Karpas-422 (cell line): ENCODE measurements at regions not wholly inside any gene's neighbourhood (a gene's known extent, or its start where the extent isn't known, plus 50 kb on each side); places are given as distances from the start of the nearest gene placed in this dataset.

Experiments
- DNase-seq: peaks from one replicate; pipeline ENCODE4 v3.0.0-alpha.2; 2015
- H2AFZ ChIP-seq: fragments of 200-600 bp; sonication (generic); 2 replicates; pipeline ENCODE4 v1.6.1; 2014; ENCODE audit warnings: antibody characterized with exemption, low read length, mixed read lengths
- H3K27ac ChIP-seq: fragments of 200-600 bp; sonication (generic); 2 replicates; pipeline ENCODE4 v1.5.1; 2014; ENCODE audit warnings: mild to moderate bottlenecking, low read length, moderate library complexity
- H3K27me3 ChIP-seq: fragments of 200-600 bp; sonication (generic); 2 replicates; pipeline ENCODE4 v1.6.1; 2014; ENCODE audit warnings: low read length, mixed read lengths
- H3K36me3 ChIP-seq: fragments of 200-600 bp; sonication (generic); 2 replicates; pipeline ENCODE4 v1.6.1; 2014; ENCODE audit warnings: low read length, mixed read lengths; ENCODE audit not compliant: insufficient read depth
- H3K4me1 ChIP-seq: fragments of 200-600 bp; sonication (generic); 2 replicates; pipeline ENCODE4 v1.6.1; 2014; ENCODE audit warnings: mild to moderate bottlenecking, low read length, mixed read lengths
- H3K4me2 ChIP-seq: fragments of 200-600 bp; sonication (generic); 2 replicates; pipeline ENCODE4 v1.6.1; 2014; ENCODE audit warnings: low read length, low read depth, mild to moderate bottlenecking; ENCODE audit not compliant: poor library complexity, severe bottlenecking
- H3K4me3 ChIP-seq: fragments of 200-600 bp; sonication (generic); 2 replicates; pipeline ENCODE4 v1.5.1; 2014; ENCODE audit warnings: mild to moderate bottlenecking, antibody characterized with exemption, low read length, mixed read lengths
- H3K79me2 ChIP-seq: fragments of 200-600 bp; sonication (generic); 2 replicates; pipeline ENCODE4 v1.6.1; 2014; ENCODE audit warnings: mild to moderate bottlenecking, low read length, mixed read lengths
- H3K9ac ChIP-seq: fragments of 200-600 bp; sonication (generic); 2 replicates; pipeline ENCODE4 v1.6.0; 2014; ENCODE audit warnings: low read length
- H3K9me2 ChIP-seq: fragments of 200-600 bp; sonication (generic), shearing (Covaris generic); replicated peaks from 2 replicates; pipeline ENCODE4 v1.6.0; 2014; ENCODE audit warnings: mild to moderate bottlenecking, low read length, moderate library complexity; ENCODE audit not compliant: insufficient read depth
- H3K9me3 ChIP-seq: fragments of 300-700, 200-600 bp; sonication (generic); 2 replicates; pipeline ENCODE4 v1.6.1; 2014; ENCODE audit warnings: low read length, mixed read lengths
- H4K20me1 ChIP-seq: fragments of 200-600 bp; sonication (generic); 2 replicates; pipeline ENCODE4 v1.6.1; 2014; ENCODE audit warnings: mild to moderate bottlenecking, antibody characterized with exemption, low read length, low read depth; ENCODE audit not compliant: insufficient read depth

GRCh38 chr15:62439543-62440016 is 274.5 kb upstream of the C2CD4B start:
- no peak overlapping the region for H3K9ac ChIP-seq

DNA sequence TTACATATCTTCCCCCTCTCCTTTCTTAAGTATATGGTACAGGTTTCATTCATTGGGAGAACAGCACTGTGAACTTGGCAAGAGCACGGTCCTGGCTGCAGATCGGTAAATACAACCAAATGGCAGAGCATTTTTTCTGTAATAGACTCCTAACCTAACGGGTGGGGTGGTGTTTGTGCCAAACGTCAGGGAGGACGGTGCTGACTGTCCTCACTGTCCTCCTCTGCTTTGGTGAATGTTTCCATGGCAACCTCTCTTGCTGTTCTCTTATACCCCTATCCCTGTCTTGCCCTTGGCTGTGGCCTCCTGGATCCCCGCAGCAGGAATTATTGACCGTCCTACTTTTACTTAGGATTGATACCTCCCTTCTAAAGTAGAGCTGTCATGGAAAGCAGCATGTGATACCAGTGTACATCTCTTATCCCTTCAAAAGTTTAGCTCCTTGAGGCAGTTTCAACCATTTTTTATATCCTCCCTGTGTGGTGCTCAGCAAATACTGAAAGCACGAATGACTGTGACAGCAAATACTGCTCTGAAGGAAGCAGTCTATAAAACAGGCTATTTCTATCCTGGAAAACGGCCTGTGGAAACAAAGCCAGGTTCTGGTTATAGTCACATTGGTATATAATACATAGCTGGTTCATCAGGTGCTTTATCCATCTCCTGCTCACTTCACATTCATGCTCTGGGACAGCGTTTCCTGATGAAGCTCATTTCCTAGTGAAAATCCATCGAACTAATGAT is 275.4 kb upstream of the C2CD4B start:
- Histone ChIP-seq H3K27ac (no peak overlapping the region), H3K79me2 (no peaks in the 10 kb centered on the region), H3K36me3 (no peaks in the 10 kb centered on the region), H3K4me3 (no peak overlapping the region), H3K9ac (no peak overlapping the region), H3K4me2 (no peak overlapping the region), H3K4me1 (no peaks in the 10 kb centered on the region), H3K27me3 (no peaks in the 10 kb centered on the region), H3K9me3 (no peaks in the 10 kb centered on the region), H4K20me1 (0 out of 2 replicates have a peak, but pooled peaks cover 7% of the 10 kb centered on the region), H2AFZ (no peak overlapping the region), H3K9me2 (no peaks in the 10 kb centered on the region)
- DNase-seq, result no peak

More at GRCh38 chr15:62439543-62440016, 274.5 kb upstream of the C2CD4B start:
- Histone ChIP-seq H3K4me1 (no peaks in the 10 kb centered on the region), H2AFZ (no peak overlapping the region), H3K4me3 (no peak overlapping the region), H3K4me2 (no peak overlapping the region), H3K9me3 (no peaks in the 10 kb centered on the region), H3K9me2 (no peaks in the 10 kb centered on the region), H3K79me2 (no peaks in the 10 kb centered on the region), H3K36me3 (no peaks in the 10 kb centered on the region), H3K27me3 (no peaks in the 10 kb centered on the region), H4K20me1 (0 out of 2 replicates have a peak, but pooled peaks cover 5% of the 10 kb centered on the region), H3K27ac (no peak overlapping the region)
- DNase-seq, result no peak

- H3K9ac ChIP-seq, result no peak overlapping the region
- no peak overlapping the region for H3K4me2 ChIP-seq
- no peaks in the 10 kb centered on the region for H3K9me2 ChIP-seq
- 0 out of 2 replicates have a peak, but pooled peaks cover 4% of the 10 kb centered on the region for H4K20me1 ChIP-seq
- no peaks in the 10 kb centered on the region for H3K27me3 ChIP-seq
- H3K9me3 ChIP-seq, result no peaks in the 10 kb centered on the region
- no peaks in the 10 kb centered on the region for H3K36me3 ChIP-seq
- H3K4me3 ChIP-seq, result no peak overlapping the region
- no peak overlapping the region for H3K27ac ChIP-seq
- H2AFZ ChIP-seq, result no peak overlapping the region
- DNase-seq, result no peak
- H3K79me2 ChIP-seq, result no peaks in the 10 kb centered on the region
- no peaks in the 10 kb centered on the region for H3K4me1 ChIP-seq
These were observed 279.3 kb upstream of the C2CD4B start for GRCh38 chr15:62444104-62445022.

- H3K4me3 ChIP-seq, result no peak overlapping the region
- H2AFZ ChIP-seq, result no peak overlapping the region
- H3K27ac ChIP-seq, result no peak overlapping the region
- H3K9me3 ChIP-seq, result no peaks in the 10 kb centered on the region
- no peak overlapping the region for H3K4me2 ChIP-seq
- no peak for DNase-seq
- H3K36me3 ChIP-seq, result no peaks in the 10 kb centered on the region
- no peaks in the 10 kb centered on the region for H3K9me2 ChIP-seq
- H3K9ac ChIP-seq, result no peak overlapping the region
- H3K27me3 ChIP-seq, result no peaks in the 10 kb centered on the region
- H3K79me2 ChIP-seq, result no peaks in the 10 kb centered on the region
- 0 out of 2 replicates have a peak, but pooled peaks cover 4% of the 10 kb centered on the region for H4K20me1 ChIP-seq
- no peaks in the 10 kb centered on the region for H3K4me1 ChIP-seq
These were observed 280.2 kb upstream of the C2CD4B start for GRCh38 chr15:62445244-62445643.

DNA sequence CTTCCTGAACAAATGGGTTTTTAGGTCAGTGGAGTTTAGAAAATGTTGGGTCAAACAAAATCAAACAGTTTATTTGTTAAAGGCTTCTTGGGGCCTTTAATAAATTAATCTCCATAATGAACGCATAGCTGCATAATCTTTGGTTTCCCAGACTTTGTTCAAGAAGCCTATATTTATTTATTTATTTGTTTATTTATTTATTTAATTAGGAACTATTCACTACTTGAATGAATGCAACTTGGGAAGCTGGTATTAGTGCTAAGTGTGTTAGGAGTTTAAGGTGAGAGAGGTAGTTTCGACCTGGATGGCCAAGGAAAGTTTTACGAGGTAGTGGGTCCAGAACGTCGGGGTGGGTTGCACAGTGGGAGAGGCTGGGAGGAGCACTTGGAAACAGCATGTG is 281.9 kb upstream of the C2CD4B start:
- Histone ChIP-seq H3K9ac (no peak overlapping the region), H2AFZ (no peak overlapping the region), H3K9me3 (no peaks in the 10 kb centered on the region), H3K4me2 (no peak overlapping the region), H4K20me1 (0 out of 2 replicates have a peak, but pooled peaks cover 4% of the 10 kb centered on the region), H3K4me3 (no peak overlapping the region), H3K4me1 (no peaks in the 10 kb centered on the region), H3K9me2 (no peaks in the 10 kb centered on the region), H3K27me3 (no peaks in the 10 kb centered on the region), H3K36me3 (no peaks in the 10 kb centered on the region), H3K79me2 (no peaks in the 10 kb centered on the region), H3K27ac (no peak overlapping the region)
- no peak for DNase-seq

GRCh38 chr15:62447742-62448141 is 282.7 kb upstream of the C2CD4B start:
- no peak overlapping the region for H3K4me3 ChIP-seq
- no peak overlapping the region for H2AFZ ChIP-seq
- H3K79me2 ChIP-seq, result no peaks in the 10 kb centered on the region
- H3K36me3 ChIP-seq, result no peaks in the 10 kb centered on the region
- H3K27ac ChIP-seq, result no peak overlapping the region
- 0 out of 2 replicates have a peak, but pooled peaks cover 4% of the 10 kb centered on the region for H4K20me1 ChIP-seq
- no peak for DNase-seq
- no peaks in the 10 kb centered on the region for H3K9me3 ChIP-seq
- no peaks in the 10 kb centered on the region for H3K4me1 ChIP-seq
- H3K9me2 ChIP-seq, result no peaks in the 10 kb centered on the region
- no peaks in the 10 kb centered on the region for H3K27me3 ChIP-seq
- no peak overlapping the region for H3K4me2 ChIP-seq
- no peak overlapping the region for H3K9ac ChIP-seq

GRCh38 chr15:62449638-62450037 is 284.6 kb upstream of the C2CD4B start:
- no peak overlapping the region for H3K9ac ChIP-seq
- H3K9me2 ChIP-seq, result no peaks in the 10 kb centered on the region
- no peak overlapping the region for H3K4me2 ChIP-seq
- H3K4me1 ChIP-seq, result no peaks in the 10 kb centered on the region
- no peaks in the 10 kb centered on the region for H3K36me3 ChIP-seq
- H3K79me2 ChIP-seq, result no peaks in the 10 kb centered on the region
- 0 out of 2 replicates have a peak, but pooled peaks cover under 1% of the 10 kb centered on the region for H4K20me1 ChIP-seq
- no peaks in the 10 kb centered on the region for H3K27me3 ChIP-seq
- no peak for DNase-seq
- no peak overlapping the region for H3K4me3 ChIP-seq
- no peaks in the 10 kb centered on the region for H3K9me3 ChIP-seq
- no peak overlapping the region for H2AFZ ChIP-seq
- no peak overlapping the region for H3K27ac ChIP-seq

- H3K4me2 ChIP-seq, result no peak overlapping the region
- H2AFZ ChIP-seq, result no peak overlapping the region
- no peak overlapping the region for H3K4me3 ChIP-seq
- H3K4me1 ChIP-seq, result no peaks in the 10 kb centered on the region
- no peaks in the 10 kb centered on the region for H3K36me3 ChIP-seq
- no peaks in the 10 kb centered on the region for H3K79me2 ChIP-seq
- no peaks in the 10 kb centered on the region for H3K9me2 ChIP-seq
- DNase-seq, result no peak
- no peaks in the 10 kb centered on the region for H3K27me3 ChIP-seq
- no peaks in the 10 kb centered on the region for H3K9me3 ChIP-seq
- H3K27ac ChIP-seq, result no peak overlapping the region
- H4K20me1 ChIP-seq, result no peaks in the 10 kb centered on the region
- no peak overlapping the region for H3K9ac ChIP-seq
These were observed 285.0 kb upstream of the C2CD4B start for GRCh38 chr15:62450061-62450460.
